GM12891 (cell line): ENCODE measurements at regions not wholly inside any gene's neighbourhood (a gene's known extent, or its start where the extent isn't known, plus 50 kb on each side); places are given as distances from the start of the nearest gene placed in this dataset.

ENCODE experiments used
- PAX5 ChIP-seq: IDR thresholded peaks from 2 replicates; pipeline ENCODE4 v1.6.1; 2011; ENCODE audit warnings: low read length, moderate library complexity, mild to moderate bottlenecking; ENCODE audit not compliant: insufficient read depth, severe bottlenecking
- POLR2A ChIP-seq: IDR thresholded peaks from 2 replicates; pipeline ENCODE4 v1.6.1; 2011; ENCODE audit warnings: low read depth, low read length, control low read depth
- POLR2AphosphoS5 ChIP-seq: IDR thresholded peaks from 2 replicates; pipeline ENCODE4 v1.6.1; 2011; ENCODE audit warnings: low read depth, low read length, control low read depth
- SPI1 ChIP-seq: IDR thresholded peaks from 2 replicates; pipeline ENCODE4 v1.6.1; 2011; ENCODE audit warnings: low read depth, low read length, control low read depth
- TAF1 ChIP-seq: IDR thresholded peaks from 2 replicates; pipeline ENCODE4 v1.6.1; 2011; ENCODE audit warnings: low read depth, low read length, control low read depth

GRCh38 chr18:78564518-78564917, 415.1 kb upstream of the SALL3 start:
- no peak for TF ChIP-seq POLR2AphosphoS5
- TF ChIP-seq POLR2A: no peak
- no peak for TF ChIP-seq TAF1
- TF ChIP-seq PAX5: no peak
- no peak for TF ChIP-seq SPI1
